Bronchial epithelial cell (primary cell): ENCODE measurements at regions not wholly inside any gene's neighbourhood (a gene's known extent, or its start where the extent isn't known, plus 50 kb on each side); places are given as distances from the start of the nearest gene placed in this dataset.

ENCODE experiments used
- DNase-seq: peaks from one replicate; pipeline ENCODE4 v3.0.0-alpha.2; 2010; ENCODE audit warnings: low read depth
- FAIRE-seq: peaks from 2 replicates; lab custom pipeline; 2011; peaks lifted over from hg19 to GRCh38; lab: Jason Lieb, UNC
- H3K27me3 ChIP-seq: 2 replicates; pipeline ENCODE4 v1.5.1; 2011; ENCODE audit warnings: low read length; ENCODE audit not compliant: control insufficient read depth, insufficient read depth
- H3K36me3 ChIP-seq: 2 replicates; pipeline ENCODE4 v1.5.1; 2011; ENCODE audit warnings: low read length; ENCODE audit not compliant: control insufficient read depth, insufficient read depth
- H3K4me3 ChIP-seq: 2 replicates; pipeline ENCODE4 v1.5.1; 2011; ENCODE audit warnings: mild to moderate bottlenecking, low read depth, low read length, control low read depth
- CTCF ChIP-seq: IDR thresholded peaks from 2 replicates; pipeline ENCODE4 v1.5.1; 2011; ENCODE audit warnings: mild to moderate bottlenecking, moderate library complexity, low read length, control low read depth, inconsistent platforms; ENCODE audit not compliant: insufficient read depth, severe bottlenecking

- no peaks in the 10 kb centered on the region for H3K27me3 ChIP-seq
- DNase-seq (no peak), FAIRE-seq (no peak)
- no peaks in the 10 kb centered on the region for H3K36me3 ChIP-seq
- TF ChIP-seq CTCF, result no peak
- no peak overlapping the region for H3K4me3 ChIP-seq
Observed at GRCh38 chr18:61989138-61989537, 96.3 kb upstream of the RNF152 start.

GRCh38 chr18:61988100-61988499 is 95.3 kb upstream of the RNF152 start:
- Histone ChIP-seq H3K36me3 (no peaks in the 10 kb centered on the region), H3K4me3 (no peak overlapping the region), H3K27me3 (no peaks in the 10 kb centered on the region)
- no peak for FAIRE-seq
- no peak for TF ChIP-seq CTCF
- no peak for DNase-seq

- Histone ChIP-seq H3K4me3 (no peak overlapping the region), H3K36me3 (no peaks in the 10 kb centered on the region), H3K27me3 (no peaks in the 10 kb centered on the region)
- FAIRE-seq (no peak), DNase-seq (no peak)
- no peak for TF ChIP-seq CTCF
Observed at GRCh38 chr18:61985681-61986080, 92.9 kb upstream of the RNF152 start.

- TF ChIP-seq CTCF, result no peak
- DNase-seq (no peak), FAIRE-seq (no peak)
- H3K36me3 ChIP-seq, result no peaks in the 10 kb centered on the region
- H3K4me3 ChIP-seq, result no peak overlapping the region
- H3K27me3 ChIP-seq, result no peaks in the 10 kb centered on the region
Observed at GRCh38 chr18:61984349-61984748, 91.5 kb upstream of the RNF152 start.

GRCh38 chr18:61982475-61982874 is 89.7 kb upstream of the RNF152 start:
- Histone ChIP-seq H3K27me3 (no peaks in the 10 kb centered on the region), H3K36me3 (no peaks in the 10 kb centered on the region), H3K4me3 (no peak overlapping the region)
- FAIRE-seq, result no peak
- DNase-seq, result no peak
- TF ChIP-seq CTCF, result no peak

GRCh38 chr18:61980355-61980754 is 87.5 kb upstream of the RNF152 start:
- peak; percentile 77 for FAIRE-seq
- no peak overlapping the region for H3K4me3 ChIP-seq
- TF ChIP-seq CTCF, result no peak
- H3K36me3 ChIP-seq, result no peaks in the 10 kb centered on the region
- no peak for DNase-seq
- no peaks in the 10 kb centered on the region for H3K27me3 ChIP-seq
